Esophagus muscularis mucosa (tissue), 4 donors: ENCODE measurements at regions not wholly inside any gene's neighbourhood (a gene's known extent, or its start where the extent isn't known, plus 50 kb on each side); places are given as distances from the start of the nearest gene placed in this dataset.

ENCODE experiments used
- DNase-seq: peaks from one replicate; pipeline ENCODE4 v3.0.0-alpha.2; 2017; ENCODE audit errors: extremely low spot score
- H3K27ac ChIP-seq, 4 donors: fragments of 200-600 bp; sonication (generic); replicated peaks in 1 of 4; 1 replicate in 3 of 4; 2 replicates in 1 of 4; pipeline ENCODE4 v1.5.1; 2016 to 2019; ENCODE audit warnings: mild to moderate bottlenecking in 1 of 4
- H3K27me3 ChIP-seq, 4 donors: fragments of 200-600 bp; sonication (generic); one replicate each; pipeline versions ENCODE4 v1.5.1 to v1.6.0; 2016 to 2019
- H3K36me3 ChIP-seq, 4 donors: fragments of 200-600 bp; sonication (generic); one replicate each; pipeline ENCODE4 v1.5.1; 2016 to 2019
- H3K4me1 ChIP-seq, 4 donors: fragments of 200-600 bp; sonication (generic); one replicate each; pipeline ENCODE4 v1.5.1; 2016 to 2019
- H3K4me3 ChIP-seq, 4 donors: fragments of 200-600 bp; sonication (generic); 1 replicate in 2 of 4; 2 replicates in 2 of 4; pipeline ENCODE4 v1.5.1; 2016 to 2019; ENCODE audit warnings: mild to moderate bottlenecking in 4 of 4, moderate library complexity in 1 of 4
- H3K9me3 ChIP-seq, 4 donors: fragments of 200-600 bp; sonication (generic); 1 replicate in 3 of 4; 2 replicates in 1 of 4; pipeline ENCODE4 v1.5.1; 2016 to 2019
- CTCF ChIP-seq, 3 experiments: fragments of 200-600 bp in 2 of 3; fragments of 450-650 bp in 1 of 3; sonication (generic) in 2 of 3; IDR thresholded peaks; one replicate each; pipeline ENCODE4 v1.5.1; 2017 to 2019; ENCODE audit warnings: antibody characterized with exemption in 3 of 3, mild to moderate bottlenecking in 2 of 3, moderate library complexity in 1 of 3
- EP300 ChIP-seq: sonication (generic); formaldehyde crosslinking; IDR thresholded peaks from one replicate; pipeline ENCODE4 v1.6.1; 2017; ENCODE audit warnings: antibody characterized with exemption
- POLR2A ChIP-seq: fragments of 450-650 bp; IDR thresholded peaks from one replicate; pipeline ENCODE4 v1.6.1; 2017; ENCODE audit warnings: antibody characterized with exemption, moderate library complexity, mild to moderate bottlenecking, low read depth
- POLR2AphosphoS5 ChIP-seq, 2 donors: sonication (generic); formaldehyde crosslinking; IDR thresholded peaks; one replicate each; pipeline ENCODE4 v1.6.1; 2017; ENCODE audit warnings: antibody characterized with exemption in 2 of 2
- WGBS: methylation state at CpG from one replicate; pipeline ENCODE4 v1.1.5; 2018; 5-methylcytosine and 5-hydroxymethylcytosine counted together
- intact Hi-C: fragments of 100-400 bp; cut with DNase I; formaldehyde crosslinking; loops from one replicate; pipeline ENCODE4 v1.15.1; 2023

DNA sequence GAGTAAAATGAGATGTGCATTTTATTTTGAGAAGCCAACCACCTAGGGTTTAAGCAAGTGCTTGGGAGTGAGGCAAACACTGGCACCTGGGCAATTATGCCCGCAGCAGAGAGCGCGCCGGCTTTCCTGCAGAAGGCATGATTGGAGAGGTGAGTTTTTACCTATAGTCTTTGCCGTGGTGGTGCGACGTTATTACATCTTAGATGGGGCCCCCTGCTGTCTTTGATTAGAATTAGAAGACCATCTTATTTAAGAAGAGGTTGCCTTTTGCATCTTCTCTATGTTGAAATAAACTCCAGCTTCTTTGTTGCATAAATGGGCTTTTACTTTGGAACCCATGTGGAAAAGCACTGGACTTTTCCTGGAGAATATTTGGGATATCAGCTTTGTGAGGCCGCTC lies 409.5 kb downstream of the GLRX3 start:
- Histone ChIP-seq H3K4me1 (no peaks in the 10 kb centered on the region), H3K27me3 (peaks cover 0 to 51% (median 0%) of the 10 kb centered on the region in 4 donors), H3K27ac (no peak overlapping the region), H3K9me3 (no peaks in the 10 kb centered on the region), H3K36me3 (no peaks in the 10 kb centered on the region), H3K4me3 (no peak overlapping the region)
- DNase-seq: peak; percentile 62
- WGBS: 66% methylated on average over 8 of the region's 8 CpGs
- TF ChIP-seq POLR2A (no peak), EP300 (no peak), CTCF (IDR thresholded peaks at IDR 0.05) (no peak), POLR2AphosphoS5 (IDR thresholded peaks at IDR 0.05) (no peak)
- intact Hi-C loops: no loop called here

GRCh38 chr10:130546841-130547240 lies 410.6 kb downstream of the GLRX3 start:
- Histone ChIP-seq H3K36me3 (no peaks in the 10 kb centered on the region), H3K9me3 (no peaks in the 10 kb centered on the region), H3K4me1 (no peaks in the 10 kb centered on the region), H3K27ac (no peak overlapping the region), H3K27me3 (peaks cover 0 to 51% (median 0%) of the 10 kb centered on the region in 4 donors), H3K4me3 (no peak overlapping the region)
- peak; percentile 79 for DNase-seq
- TF ChIP-seq CTCF (IDR thresholded peaks at IDR 0.05): no peak
- no peak for TF ChIP-seq EP300
- TF ChIP-seq POLR2A: no peak
- TF ChIP-seq POLR2AphosphoS5 (IDR thresholded peaks at IDR 0.05): no peak
- intact Hi-C loops: no loop called here
- 91% methylated on average over 7 of the region's 7 CpGs for WGBS

DNA sequence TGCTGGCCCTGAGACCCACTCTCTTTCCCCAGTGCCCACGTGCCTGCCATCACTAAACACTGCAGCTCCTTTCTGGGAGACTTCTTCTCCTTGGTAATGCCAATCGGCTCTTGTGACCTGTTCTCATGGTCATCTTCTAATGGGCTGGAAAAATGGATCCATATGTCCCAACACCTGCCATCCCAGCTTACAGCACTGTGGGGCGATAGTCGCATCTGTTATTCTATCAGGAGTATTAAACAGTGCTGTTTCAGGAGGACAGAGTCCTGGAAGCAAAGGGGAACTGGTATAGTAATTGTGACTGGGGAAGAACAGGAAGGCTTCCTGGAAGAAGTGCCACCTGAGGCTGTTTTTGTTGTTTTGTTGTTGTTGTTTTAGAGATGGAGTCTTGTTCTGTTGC lies 411.2 kb downstream of the GLRX3 start:
- Histone ChIP-seq H3K4me3 (no peak overlapping the region), H3K9me3 (no peaks in the 10 kb centered on the region), H3K4me1 (no peaks in the 10 kb centered on the region), H3K27ac (no peak overlapping the region), H3K36me3 (no peaks in the 10 kb centered on the region), H3K27me3 (peaks cover 0 to 51% (median 0%) of the 10 kb centered on the region in 4 donors)
- DNase-seq: peak; percentile 66
- intact Hi-C loops: no loop called here
- WGBS: 58% methylated on average over 4 of the region's 4 CpGs
- TF ChIP-seq POLR2AphosphoS5 (IDR thresholded peaks at IDR 0.05): no peak
- no peak for TF ChIP-seq CTCF (IDR thresholded peaks at IDR 0.05)
- no peak for TF ChIP-seq POLR2A
- TF ChIP-seq EP300: no peak

DNA sequence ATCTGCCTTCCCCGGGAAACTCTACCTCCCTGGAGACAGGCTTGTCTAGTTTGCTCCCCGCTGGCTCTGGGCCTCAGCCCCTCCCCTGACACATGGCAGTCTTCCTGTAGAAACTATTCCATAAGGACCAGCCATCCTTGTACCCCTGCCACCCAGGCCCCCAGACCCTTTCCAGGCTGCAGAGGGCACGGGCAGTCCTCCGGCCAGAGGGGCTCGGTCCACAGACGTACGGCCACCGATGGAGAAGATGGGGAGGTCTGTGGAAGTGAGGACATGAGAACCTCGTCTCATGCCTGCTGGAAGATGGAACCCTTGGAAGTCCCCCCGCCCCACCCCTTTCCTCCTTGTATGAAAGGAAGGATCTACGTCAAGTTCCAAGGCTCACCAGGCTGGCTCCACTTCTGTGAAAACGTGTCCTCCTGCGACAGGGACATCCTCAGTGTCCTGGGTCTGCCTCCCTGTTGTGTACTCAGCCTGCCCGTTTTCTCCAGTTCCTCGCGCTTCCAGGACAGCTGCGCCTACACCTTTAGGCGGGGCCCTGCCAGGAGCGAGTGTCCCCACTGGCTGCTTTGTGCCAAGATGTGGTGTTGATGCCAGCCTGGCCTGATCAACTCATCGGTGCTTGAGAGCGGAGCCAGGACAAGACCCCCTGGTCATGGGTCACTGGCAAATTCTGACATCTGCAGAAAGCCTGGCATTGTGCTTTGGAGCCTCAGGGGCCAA lies 414.9 kb downstream of the GLRX3 start:
- whole genome bisulfite sequencing: 78% methylated on average over 19 of the region's 21 CpGs
- Histone ChIP-seq H3K27me3 (peaks cover 0 to 30% (median 0%) of the 10 kb centered on the region in 4 donors), H3K36me3 (no peaks in the 10 kb centered on the region), H3K9me3 (no peaks in the 10 kb centered on the region), H3K4me3 (no peak overlapping the region), H3K4me1 (no peaks in the 10 kb centered on the region), H3K27ac (no peak overlapping the region)
- no peak for TF ChIP-seq POLR2A
- no peak for TF ChIP-seq POLR2AphosphoS5 (IDR thresholded peaks at IDR 0.05)
- TF ChIP-seq EP300: no peak
- TF ChIP-seq CTCF (IDR thresholded peaks at IDR 0.05): no peak
- intact Hi-C loops: no loop called here
- DNase-seq: peak; percentile 80

DNA sequence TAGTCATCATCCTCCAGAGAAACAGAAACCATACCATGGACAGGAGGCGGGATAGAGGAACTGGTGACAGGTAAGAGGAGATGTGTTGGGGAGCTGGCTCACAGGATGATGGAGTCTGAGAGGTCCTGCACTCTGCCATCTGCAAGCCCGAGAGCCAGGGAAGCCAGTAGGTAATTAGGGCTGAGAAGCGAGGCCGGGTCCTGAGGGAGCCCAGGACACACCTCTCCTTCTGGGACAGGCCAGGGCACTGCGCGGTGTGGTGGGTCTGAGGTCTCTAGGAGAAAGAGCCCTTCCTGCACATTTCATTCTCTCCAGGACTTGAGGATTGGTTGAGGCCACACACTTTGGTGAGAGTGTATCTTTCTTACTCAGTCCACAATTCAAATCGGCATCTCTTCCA lies 415.5 kb downstream of the GLRX3 start:
- WGBS: 90% methylated on average over 7 of the region's 7 CpGs
- peak; percentile 89 for DNase-seq
- no peaks in the 10 kb centered on the region for H3K9me3 ChIP-seq

More for the DNA sequence above, 415.5 kb downstream of the GLRX3 start:
- H3K27me3 ChIP-seq: peaks cover 0 to 24% (median 0%) of the 10 kb centered on the region in 4 donors
- H3K4me1 ChIP-seq: no peaks in the 10 kb centered on the region
- intact Hi-C loops: no loop called here
- TF ChIP-seq EP300 (no peak), POLR2AphosphoS5 (IDR thresholded peaks at IDR 0.05) (no peak), POLR2A (no peak), CTCF (IDR thresholded peaks at IDR 0.05) (no peak)
- H3K36me3 ChIP-seq: no peaks in the 10 kb centered on the region
- no peak overlapping the region for H3K27ac ChIP-seq
- no peak overlapping the region for H3K4me3 ChIP-seq
